ENCODE measurements at regions not wholly inside any gene's neighbourhood (a gene's known extent, or its start where the extent isn't known, plus 50 kb on each side); places are given as distances from the start of the nearest gene placed in this dataset.

GRCh38 chr18:56026509-56026908, 438.5 kb upstream of the TCF4 start:
- H4K20me1 ChIP-seq (replicated peaks in 1 of 2; ENCODE audit: control insufficient read depth in 1 of 2, insufficient read depth in 2 of 2, low read length in 2 of 2), result no peaks in the 10 kb centered on the region
- no peak overlapping the region for H3K4me2 ChIP-seq (ENCODE audit: insufficient read depth in 1 of 2, low read depth in 2 of 2, low read length in 2 of 2)
- H2AFZ ChIP-seq (ENCODE audit: low read length), result no peak overlapping the region
- H2BK120ac ChIP-seq (replicated peaks; ENCODE audit: low read depth, low read length), result no peak overlapping the region
- FAIRE-seq, result no peak
- no peak overlapping the region for H2BK5ac ChIP-seq (ENCODE audit: low read depth, low read length)
- H2BK15ac ChIP-seq (ENCODE audit: low read length), result no peak overlapping the region
- no peaks in the 10 kb centered on the region for H3K79me2 ChIP-seq (ENCODE audit: control insufficient read depth in 1 of 2, insufficient read depth in 2 of 2, low read length in 2 of 2)
- H3K36me3 ChIP-seq (ENCODE audit: control insufficient read depth in 2 of 4, insufficient read depth in 4 of 4, low read length in 3 of 4), result no peaks in the 10 kb centered on the region; a peak in 1 of 8 replicates
- WGBS, 2 experiments (ENCODE audit: extremely low coverage in 1 of 2, insufficient coverage in 1 of 2, insufficient read length in 1 of 2, insufficient replicate concordance in 2 of 2, low coverage in 1 of 2, low lambda C conversion rate in 2 of 2, missing lambda C conversion rate in 1 of 2), result 43% methylated on average over 2 of the region's 2 CpGs; no CpG with 5 or more reads in 1 of the 2 experiments
- H3K27me3 ChIP-seq (replicated peaks in 1 of 4; ENCODE audit: control insufficient read depth in 3 of 4, extremely low read depth in 1 of 4, insufficient read depth in 3 of 4, low read length in 3 of 4), result no peaks in the 10 kb centered on the region
- CTCF ChIA-PET (ENCODE audit: partially characterized antibody), result no interaction called here
- no peak overlapping the region for H3K14ac ChIP-seq (ENCODE audit: insufficient read length)
- H4K91ac ChIP-seq (replicated peaks; ENCODE audit: insufficient read length, low read length), result no peak overlapping the region
- no peak overlapping the region for H2BK20ac ChIP-seq (ENCODE audit: low read length)
- no peak overlapping the region for H3K9ac ChIP-seq (replicated peaks in 1 of 4; ENCODE audit: extremely low read depth in 1 of 4, low read depth in 3 of 4, low read length in 3 of 4)
- no peak overlapping the region for H3K56ac ChIP-seq (replicated peaks; ENCODE audit: insufficient read length, low read depth, low read length)
- H3K79me1 ChIP-seq (ENCODE audit: low read depth, low read length), result no peaks in the 10 kb centered on the region
- no peak overlapping the region for H4K8ac ChIP-seq (ENCODE audit: extremely low read depth, insufficient read depth, low read length)
- POLR2A ChIA-PET (ENCODE audit: partially characterized antibody), result no interaction called here
- no peak overlapping the region for H3K4ac ChIP-seq (replicated peaks; ENCODE audit: insufficient read length, low read depth, low read length)
- H3K9me3 ChIP-seq (ENCODE audit: insufficient read depth in 2 of 2, low read depth in 1 of 2, low read length in 1 of 2), result no peaks in the 10 kb centered on the region
- no peak overlapping the region for H3K23ac ChIP-seq (ENCODE audit: insufficient read length)
- H3K4me1 ChIP-seq (replicated peaks in 1 of 4; ENCODE audit: control insufficient read depth in 3 of 4, insufficient read depth in 4 of 4, low read length in 3 of 4), result no peaks in the 10 kb centered on the region
- no peak overlapping the region for H4K5ac ChIP-seq (ENCODE audit: insufficient read length, low read depth, low read length)
- no peak overlapping the region for H3K4me3 ChIP-seq (ENCODE audit: extremely low read depth in 1 of 4, insufficient read depth in 2 of 4, low read depth in 3 of 4, low read length in 4 of 4)
- H2AK5ac ChIP-seq (ENCODE audit: low read depth, low read length), result no peak overlapping the region
- H3K18ac ChIP-seq (ENCODE audit: extremely low read depth, low read length), result no peak overlapping the region
- no peak overlapping the region for H2BK12ac ChIP-seq (ENCODE audit: low read depth, low read length)
- no peak overlapping the region for H3K27ac ChIP-seq (ENCODE audit: low read depth, low read length)
- H3K23me2 ChIP-seq (ENCODE audit: low read depth, low read length), result no peaks in the 10 kb centered on the region
- TF ChIP-seq CBX8 (IDR thresholded peaks at IDR 0.05; ENCODE audit: borderline replicate concordance, low read depth, low read length) (no peak), SAP30 (IDR thresholded peaks at IDR 0.05; ENCODE audit: insufficient read depth, insufficient replicate concordance, low read length) (no peak), E2F6 (IDR thresholded peaks at IDR 0.05) (no peak), NRF1 (IDR thresholded peaks at IDR 0.05; ENCODE audit: low read depth, low read length) (no peak), SP4 (IDR thresholded peaks at IDR 0.05; ENCODE audit: low read length) (no peak), POLR2A (IDR thresholded peaks at IDR 0.05; ENCODE audit: control extremely low read depth in 1 of 2, low read depth in 2 of 2, low read length in 2 of 2) (no peak), BACH1 (IDR thresholded peaks at IDR 0.05; ENCODE audit: low read length) (no peak), RNF2 (IDR thresholded peaks at IDR 0.05; ENCODE audit: borderline replicate concordance, low read depth, low read length, missing control alignments, poor library complexity, severe bottlenecking) (no peak)
- DNase-seq (ENCODE audit: low read depth in 1 of 2, low spot score in 2 of 2), result no peak

All from H1 (cell line).